Upper lobe of left lung (tissue), 4 donors: ENCODE measurements at regions not wholly inside any gene's neighbourhood (a gene's known extent, or its start where the extent isn't known, plus 50 kb on each side); places are given as distances from the start of the nearest gene placed in this dataset.

Experiments used
- EP300 ChIP-seq, 4 donors: sonication (generic); formaldehyde crosslinking; IDR thresholded peaks; one replicate each; pipeline ENCODE4 v1.5.1; 2017; ENCODE audit warnings: antibody characterized with exemption in 4 of 4, control low read depth in 2 of 4
- POLR2A ChIP-seq, 4 donors: fragments of 450-650 bp; IDR thresholded peaks; one replicate each; pipeline ENCODE4 v1.5.1; 2016 to 2017; ENCODE audit warnings: antibody characterized with exemption in 4 of 4, mild to moderate bottlenecking in 2 of 4
- POLR2AphosphoS5 ChIP-seq, 2 donors: sonication (generic); formaldehyde crosslinking; IDR thresholded peaks; one replicate each; pipeline ENCODE4 v1.5.1; 2017; ENCODE audit warnings: antibody characterized with exemption in 2 of 2
- TF ChIP-seq, protein P1 (sequence below), 6 experiments: fragments of 450-650 bp in 4 of 6; fragments of 200-600 bp in 2 of 6; sonication (generic) in 2 of 6; IDR thresholded peaks; one replicate each; pipeline ENCODE4 v1.5.1; 2016 to 2019; ENCODE audit warnings: antibody characterized with exemption in 6 of 6

GRCh38 chr10:129391464-129391863 lies 75.6 kb upstream of the MGMT start:
- TF ChIP-seq, protein P1, sequence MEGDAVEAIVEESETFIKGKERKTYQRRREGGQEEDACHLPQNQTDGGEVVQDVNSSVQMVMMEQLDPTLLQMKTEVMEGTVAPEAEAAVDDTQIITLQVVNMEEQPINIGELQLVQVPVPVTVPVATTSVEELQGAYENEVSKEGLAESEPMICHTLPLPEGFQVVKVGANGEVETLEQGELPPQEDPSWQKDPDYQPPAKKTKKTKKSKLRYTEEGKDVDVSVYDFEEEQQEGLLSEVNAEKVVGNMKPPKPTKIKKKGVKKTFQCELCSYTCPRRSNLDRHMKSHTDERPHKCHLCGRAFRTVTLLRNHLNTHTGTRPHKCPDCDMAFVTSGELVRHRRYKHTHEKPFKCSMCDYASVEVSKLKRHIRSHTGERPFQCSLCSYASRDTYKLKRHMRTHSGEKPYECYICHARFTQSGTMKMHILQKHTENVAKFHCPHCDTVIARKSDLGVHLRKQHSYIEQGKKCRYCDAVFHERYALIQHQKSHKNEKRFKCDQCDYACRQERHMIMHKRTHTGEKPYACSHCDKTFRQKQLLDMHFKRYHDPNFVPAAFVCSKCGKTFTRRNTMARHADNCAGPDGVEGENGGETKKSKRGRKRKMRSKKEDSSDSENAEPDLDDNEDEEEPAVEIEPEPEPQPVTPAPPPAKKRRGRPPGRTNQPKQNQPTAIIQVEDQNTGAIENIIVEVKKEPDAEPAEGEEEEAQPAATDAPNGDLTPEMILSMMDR (IDR thresholded peaks at IDR 0.05), result no peak
- TF ChIP-seq POLR2A (IDR thresholded peaks at IDR 0.05), result no peak
- no peak for TF ChIP-seq EP300 (IDR thresholded peaks at IDR 0.05)
- TF ChIP-seq POLR2AphosphoS5 (IDR thresholded peaks at IDR 0.05), result no peak
